HG02678 (cell line): ENCODE measurements at regions not wholly inside any gene's neighbourhood (a gene's known extent, or its start where the extent isn't known, plus 50 kb on each side); places are given as distances from the start of the nearest gene placed in this dataset.
"Not testable (repeated sequence)": the region's sequence is repeated elsewhere in the genome, so short reads cannot be mapped to it uniquely, and the experiment has no call there.

Experiments used
- ATAC-seq: cut with Tn5 transposase; IDR thresholded peaks from one replicate; pipeline ENCODE4 v1.9.1; 2021; ENCODE audit warnings: mild to moderate bottlenecking, moderate library complexity; ENCODE audit not compliant: unreplicated experiment

- ATAC-seq, result no peak
Observed at GRCh38 chr1:102687383-102687782, 420.9 kb downstream of the COL11A1 start.

GRCh38 chr1:102661481-102661880 lies 446.8 kb downstream of the COL11A1 start:
- no peak for ATAC-seq

GRCh38 chr1:102659876-102660483 lies 448.3 kb downstream of the COL11A1 start:
- not testable (repeated sequence) for ATAC-seq

- ATAC-seq, result no peak
Observed at GRCh38 chr1:102655034-102655433, 453.3 kb downstream of the COL11A1 start.

- no peak for ATAC-seq
Observed at GRCh38 chr1:102640872-102641271, 467.4 kb downstream of the COL11A1 start.

- ATAC-seq, result no peak
Observed at GRCh38 chr1:102640312-102640711, 468.0 kb downstream of the COL11A1 start.

- ATAC-seq, result no peak
Observed at GRCh38 chr1:102631691-102632090, 476.6 kb downstream of the COL11A1 start.

- no peak for ATAC-seq
Observed at GRCh38 chr1:102630041-102630440, 478.3 kb downstream of the COL11A1 start.

- ATAC-seq, result no peak
Observed at GRCh38 chr1:102628109-102628613, 480.2 kb downstream of the COL11A1 start.

- ATAC-seq, result no peak
Observed at GRCh38 chr1:102627145-102627544, 481.2 kb downstream of the COL11A1 start.

- ATAC-seq, result no peak
Observed at GRCh38 chr1:102615896-102616295, 492.4 kb downstream of the COL11A1 start.

GRCh38 chr1:102595106-102595505 lies 513.2 kb downstream of the COL11A1 start:
- ATAC-seq, result no peak

- ATAC-seq, result no peak
Observed at GRCh38 chr1:102593276-102593675, 515.0 kb downstream of the COL11A1 start.

GRCh38 chr1:102588536-102588935 lies 519.8 kb downstream of the COL11A1 start:
- ATAC-seq, result no peak

- ATAC-seq, result no peak
Observed at GRCh38 chr1:102586022-102586421, 522.3 kb downstream of the COL11A1 start.

- no peak for ATAC-seq
Observed at GRCh38 chr1:102580806-102581205, 527.5 kb downstream of the COL11A1 start.

GRCh38 chr1:102578804-102579203 lies 529.5 kb downstream of the COL11A1 start:
- no peak for ATAC-seq

- no peak for ATAC-seq
Observed at GRCh38 chr1:102572637-102573036, 535.7 kb downstream of the COL11A1 start.

GRCh38 chr1:102566182-102566581 lies 542.1 kb downstream of the COL11A1 start:
- no peak for ATAC-seq

- ATAC-seq, result no peak
Observed at GRCh38 chr1:102562380-102562779, 545.9 kb downstream of the COL11A1 start.

GRCh38 chr1:102550729-102551384 lies 554.1 kb upstream of the OLFM3 start:
- ATAC-seq, result no peak

- ATAC-seq, result no peak
Observed at GRCh38 chr1:102546251-102546650, 549.5 kb upstream of the OLFM3 start.
